ENCODE measurements at regions not wholly inside any gene's neighbourhood (a gene's known extent, or its start where the extent isn't known, plus 50 kb on each side); places are given as distances from the start of the nearest gene placed in this dataset.

DNA sequence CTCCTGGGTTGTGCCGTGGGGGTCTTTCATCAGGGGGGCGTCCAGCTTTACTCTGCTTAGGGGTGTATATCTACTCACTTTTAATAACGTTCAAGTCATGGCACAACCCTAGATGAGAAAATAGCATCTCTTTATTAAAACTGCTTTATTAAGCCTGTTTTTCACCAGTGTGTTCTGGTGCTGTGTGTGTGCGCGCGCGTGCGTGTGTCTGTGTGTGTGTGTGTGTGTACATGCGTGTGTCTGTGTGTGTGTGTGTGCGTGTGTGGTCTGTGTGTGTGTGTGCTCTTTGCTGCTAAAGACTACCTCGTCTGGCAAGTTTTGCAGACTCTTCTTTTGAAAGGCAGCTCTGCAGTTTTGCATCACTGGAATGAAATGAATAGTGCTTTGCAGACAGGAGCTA is 390.9 kb upstream of the MKI67 start (continued):
- TF ChIP-seq, protein P1, sequence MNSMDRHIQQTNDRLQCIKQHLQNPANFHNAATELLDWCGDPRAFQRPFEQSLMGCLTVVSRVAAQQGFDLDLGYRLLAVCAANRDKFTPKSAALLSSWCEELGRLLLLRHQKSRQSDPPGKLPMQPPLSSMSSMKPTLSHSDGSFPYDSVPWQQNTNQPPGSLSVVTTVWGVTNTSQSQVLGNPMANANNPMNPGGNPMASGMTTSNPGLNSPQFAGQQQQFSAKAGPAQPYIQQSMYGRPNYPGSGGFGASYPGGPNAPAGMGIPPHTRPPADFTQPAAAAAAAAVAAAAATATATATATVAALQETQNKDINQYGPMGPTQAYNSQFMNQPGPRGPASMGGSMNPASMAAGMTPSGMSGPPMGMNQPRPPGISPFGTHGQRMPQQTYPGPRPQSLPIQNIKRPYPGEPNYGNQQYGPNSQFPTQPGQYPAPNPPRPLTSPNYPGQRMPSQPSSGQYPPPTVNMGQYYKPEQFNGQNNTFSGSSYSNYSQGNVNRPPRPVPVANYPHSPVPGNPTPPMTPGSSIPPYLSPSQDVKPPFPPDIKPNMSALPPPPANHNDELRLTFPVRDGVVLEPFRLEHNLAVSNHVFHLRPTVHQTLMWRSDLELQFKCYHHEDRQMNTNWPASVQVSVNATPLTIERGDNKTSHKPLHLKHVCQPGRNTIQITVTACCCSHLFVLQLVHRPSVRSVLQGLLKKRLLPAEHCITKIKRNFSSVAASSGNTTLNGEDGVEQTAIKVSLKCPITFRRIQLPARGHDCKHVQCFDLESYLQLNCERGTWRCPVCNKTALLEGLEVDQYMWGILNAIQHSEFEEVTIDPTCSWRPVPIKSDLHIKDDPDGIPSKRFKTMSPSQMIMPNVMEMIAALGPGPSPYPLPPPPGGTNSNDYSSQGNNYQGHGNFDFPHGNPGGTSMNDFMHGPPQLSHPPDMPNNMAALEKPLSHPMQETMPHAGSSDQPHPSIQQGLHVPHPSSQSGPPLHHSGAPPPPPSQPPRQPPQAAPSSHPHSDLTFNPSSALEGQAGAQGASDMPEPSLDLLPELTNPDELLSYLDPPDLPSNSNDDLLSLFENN (IDR thresholded peaks at IDR 0.05; ENCODE audit: low read depth in 2 of 2, low read length in 2 of 2): no peak
- TF ChIP-seq, protein P2, sequence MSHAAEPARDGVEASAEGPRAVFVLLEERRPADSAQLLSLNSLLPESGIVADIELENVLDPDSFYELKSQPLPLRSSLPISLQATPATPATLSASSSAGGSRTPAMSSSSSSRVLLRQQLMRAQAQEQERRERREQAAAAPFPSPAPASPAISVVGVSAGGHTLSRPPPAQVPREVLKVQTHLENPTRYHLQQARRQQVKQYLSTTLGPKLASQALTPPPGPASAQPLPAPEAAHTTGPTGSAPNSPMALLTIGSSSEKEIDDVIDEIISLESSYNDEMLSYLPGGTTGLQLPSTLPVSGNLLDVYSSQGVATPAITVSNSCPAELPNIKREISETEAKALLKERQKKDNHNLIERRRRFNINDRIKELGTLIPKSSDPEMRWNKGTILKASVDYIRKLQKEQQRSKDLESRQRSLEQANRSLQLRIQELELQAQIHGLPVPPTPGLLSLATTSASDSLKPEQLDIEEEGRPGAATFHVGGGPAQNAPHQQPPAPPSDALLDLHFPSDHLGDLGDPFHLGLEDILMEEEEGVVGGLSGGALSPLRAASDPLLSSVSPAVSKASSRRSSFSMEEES (CRISPR knock-in tag; IDR thresholded peaks at IDR 0.05): no peak
- TF ChIP-seq FOXM1 (IDR thresholded peaks at IDR 0.05; ENCODE audit: low read depth) (no peak), FOXM1 (CRISPR knock-in tag; IDR thresholded peaks at IDR 0.05; ENCODE audit: low read depth) (no peak), ZNF589 (CRISPR knock-in tag; IDR thresholded peaks at IDR 0.05; ENCODE audit: low read depth) (no peak), NFYB (IDR thresholded peaks at IDR 0.05; ENCODE audit: extremely low read depth, insufficient read length) (no peak), ZNF586 (CRISPR knock-in tag; conservative IDR thresholded peaks at IDR 0.05) (no peak), FIP1L1 (IDR thresholded peaks at IDR 0.05; ENCODE audit: low read depth, low read length, poor library complexity, severe bottlenecking) (no peak)
- TF ChIP-seq, protein P3, sequence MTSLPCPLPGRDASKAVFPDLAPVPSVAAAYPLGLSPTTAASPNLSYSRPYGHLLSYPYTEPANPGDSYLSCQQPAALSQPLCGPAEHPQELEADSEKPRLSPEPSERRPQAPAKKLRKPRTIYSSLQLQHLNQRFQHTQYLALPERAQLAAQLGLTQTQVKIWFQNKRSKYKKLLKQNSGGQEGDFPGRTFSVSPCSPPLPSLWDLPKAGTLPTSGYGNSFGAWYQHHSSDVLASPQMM (CRISPR knock-in tag; IDR thresholded peaks at IDR 0.05): no peak

Measured in K562 (cell line).